Osteoblast (primary cell): ENCODE measurements at regions not wholly inside any gene's neighbourhood (a gene's known extent, or its start where the extent isn't known, plus 50 kb on each side); places are given as distances from the start of the nearest gene placed in this dataset.

Source experiments
- DNase-seq: peaks from one replicate; pipeline ENCODE4 v3.0.0; 2011; ENCODE audit warnings: low spot score, mixed read lengths; ENCODE audit not compliant: insufficient read length; ENCODE audit errors: missing footprints
- H2AFZ ChIP-seq: 2 replicates; pipeline ENCODE4 v1.6.0; 2011; ENCODE audit warnings: mild to moderate bottlenecking, low read length
- H3K27ac ChIP-seq: 2 replicates; pipeline ENCODE4 v1.5.1; 2011; ENCODE audit warnings: mild to moderate bottlenecking, low read depth, low read length, moderate library complexity
- H3K27me3 ChIP-seq: 2 replicates; pipeline ENCODE4 v1.6.0; 2012; ENCODE audit warnings: mild to moderate bottlenecking, control low read depth, inconsistent platforms, low read length, moderate library complexity; ENCODE audit not compliant: insufficient read depth
- H3K36me3 ChIP-seq: 2 replicates; pipeline ENCODE4 v1.5.1; 2011; ENCODE audit warnings: mild to moderate bottlenecking, low read length, control low read depth, moderate library complexity; ENCODE audit not compliant: insufficient read depth
- H3K4me1 ChIP-seq: 2 replicates; pipeline ENCODE4 v1.5.1; 2011; ENCODE audit warnings: mild to moderate bottlenecking, low read length, control low read depth, moderate library complexity; ENCODE audit not compliant: insufficient read depth
- H3K4me2 ChIP-seq: 2 replicates; pipeline ENCODE4 v1.6.0; 2011; ENCODE audit warnings: mild to moderate bottlenecking, low read length; ENCODE audit not compliant: insufficient read depth
- H3K4me3 ChIP-seq: fragments of 200-600 bp; sonication (generic); 3 replicates; pipeline ENCODE4 v1.5.1; 2012; ENCODE audit warnings: mild to moderate bottlenecking, low read length, inconsistent platforms; ENCODE audit not compliant: insufficient read depth
- H3K79me2 ChIP-seq: 2 replicates; pipeline ENCODE4 v1.6.0; 2012; ENCODE audit warnings: mild to moderate bottlenecking, low read length, control low read depth, inconsistent platforms; ENCODE audit not compliant: insufficient read depth
- H3K9me3 ChIP-seq: 2 replicates; pipeline ENCODE4 v1.5.1; 2011; ENCODE audit warnings: low read depth, low read length, control low read depth
- H4K20me1 ChIP-seq: 2 replicates; pipeline ENCODE4 v1.6.0; 2012; ENCODE audit warnings: mild to moderate bottlenecking, low read length, control low read depth; ENCODE audit not compliant: insufficient read depth
- CTCF ChIP-seq: IDR thresholded peaks from 2 replicates; pipeline ENCODE4 v1.5.1; 2011; ENCODE audit warnings: mild to moderate bottlenecking, low read depth, low read length, moderate library complexity; ENCODE audit errors: extremely low read depth

GRCh38 chr17:51430591-51430990, 170.2 kb downstream of the UTP18 start:
- Histone ChIP-seq H3K36me3 (no peaks in the 10 kb centered on the region), H3K79me2 (no peaks in the 10 kb centered on the region), H3K27ac (no peak overlapping the region), H3K4me3 (no peak overlapping the region), H3K27me3 (no peaks in the 10 kb centered on the region), H2AFZ (no peak overlapping the region), H3K4me2 (no peak overlapping the region), H3K9me3 (no peaks in the 10 kb centered on the region), H4K20me1 (no peaks in the 10 kb centered on the region), H3K4me1 (no peaks in the 10 kb centered on the region)
- TF ChIP-seq CTCF = no peak
- no peak for DNase-seq

DNA sequence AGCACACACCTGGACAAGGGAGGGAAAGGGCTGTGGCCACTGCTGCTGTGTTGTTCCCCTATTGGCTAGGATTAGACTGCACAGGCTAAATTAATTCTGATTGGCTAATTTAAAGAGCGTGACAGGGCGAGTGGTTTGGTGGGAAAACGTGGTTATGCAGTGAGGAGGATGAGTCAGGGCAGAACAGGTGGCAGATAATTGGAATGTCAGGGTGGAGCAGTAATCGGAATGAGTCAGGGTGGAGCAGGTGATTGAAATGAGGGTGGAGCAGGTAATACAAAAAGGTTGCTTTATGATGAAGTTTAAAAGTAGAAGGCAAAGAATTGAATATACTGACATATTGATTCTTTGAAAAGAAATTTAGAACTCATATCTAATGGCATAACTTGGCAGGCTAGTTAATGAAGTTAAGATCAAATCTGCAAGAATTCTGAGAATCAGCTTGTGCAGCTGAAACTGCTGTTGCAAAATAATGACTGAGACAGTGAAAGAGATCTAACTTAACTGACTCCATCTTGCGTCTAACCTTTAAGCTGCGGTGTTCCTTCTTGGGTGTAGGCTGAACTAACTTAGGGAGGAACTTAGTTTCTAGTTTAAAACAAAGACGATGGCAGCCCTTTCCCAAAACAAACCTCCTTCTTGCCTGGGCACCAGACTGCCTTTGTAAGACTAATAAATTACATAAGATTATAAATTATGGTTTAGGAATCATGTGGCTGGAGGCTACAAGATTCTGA, 174.3 kb downstream of the UTP18 start:
- no peak for DNase-seq
- Histone ChIP-seq H3K4me1 (no peaks in the 10 kb centered on the region), H4K20me1 (no peaks in the 10 kb centered on the region), H3K4me2 (no peak overlapping the region), H3K36me3 (no peaks in the 10 kb centered on the region), H2AFZ (no peak overlapping the region), H3K9me3 (no peaks in the 10 kb centered on the region), H3K79me2 (no peaks in the 10 kb centered on the region), H3K27ac (no peak overlapping the region), H3K27me3 (no peaks in the 10 kb centered on the region), H3K4me3 (no peak overlapping the region)
- TF ChIP-seq CTCF = no peak

DNA sequence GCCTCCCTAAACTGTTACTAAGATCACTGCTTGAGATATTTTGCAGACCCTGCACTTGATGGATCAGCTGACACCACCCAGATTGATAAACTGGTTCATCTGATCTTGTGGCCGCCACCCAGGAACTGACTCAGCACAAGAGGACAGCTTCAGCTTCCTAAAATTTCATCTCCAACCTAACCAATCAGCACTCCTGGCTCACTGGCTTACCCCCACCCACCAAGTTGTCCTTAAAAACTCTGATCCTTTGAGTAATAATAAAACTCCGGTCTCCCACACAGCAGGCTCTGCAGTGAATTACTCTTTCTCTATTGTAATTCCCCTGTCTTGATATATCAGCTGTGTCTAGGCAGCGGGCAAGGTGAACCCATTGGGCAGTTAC, 174.8 kb downstream of the UTP18 start:
- Histone ChIP-seq H2AFZ (no peak overlapping the region), H3K79me2 (no peaks in the 10 kb centered on the region), H3K27ac (no peak overlapping the region), H3K4me3 (no peak overlapping the region), H3K36me3 (no peaks in the 10 kb centered on the region), H3K4me1 (no peaks in the 10 kb centered on the region), H3K9me3 (no peaks in the 10 kb centered on the region), H4K20me1 (no peaks in the 10 kb centered on the region), H3K4me2 (no peak overlapping the region), H3K27me3 (no peaks in the 10 kb centered on the region)
- no peak for DNase-seq
- no peak for TF ChIP-seq CTCF

DNA sequence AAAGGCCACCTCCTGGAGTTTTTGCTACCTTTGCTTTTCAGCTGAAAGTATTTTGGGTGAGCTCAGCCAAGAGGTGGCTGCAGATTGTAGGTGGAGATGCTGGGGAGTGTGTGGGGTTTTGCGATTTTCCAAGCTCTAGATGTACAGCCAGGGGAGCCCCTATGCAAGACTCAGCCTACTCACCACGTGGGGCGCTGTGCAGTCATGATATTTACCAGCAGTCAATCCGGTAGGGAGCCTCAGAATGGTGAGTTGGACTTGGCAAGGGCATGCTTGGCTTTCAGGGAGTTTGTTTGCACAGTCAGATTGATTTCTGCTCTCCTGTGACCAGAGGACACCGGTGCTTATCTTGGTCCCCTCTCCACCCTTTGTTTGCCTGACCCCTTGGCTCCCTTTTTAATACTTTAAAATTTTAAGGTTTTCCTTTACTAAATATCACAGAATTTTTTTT, 175.3 kb downstream of the UTP18 start:
- Histone ChIP-seq H3K4me1 (no peaks in the 10 kb centered on the region), H3K79me2 (no peaks in the 10 kb centered on the region), H3K27me3 (no peaks in the 10 kb centered on the region), H4K20me1 (no peaks in the 10 kb centered on the region), H2AFZ (no peak overlapping the region), H3K27ac (no peak overlapping the region), H3K36me3 (no peaks in the 10 kb centered on the region), H3K9me3 (no peaks in the 10 kb centered on the region), H3K4me2 (no peak overlapping the region), H3K4me3 (no peak overlapping the region)
- DNase-seq = no peak
- peak; percentile 39 for TF ChIP-seq CTCF
